HEK293T (cell line): ENCODE measurements at regions not wholly inside any gene's neighbourhood (a gene's known extent, or its start where the extent isn't known, plus 50 kb on each side); places are given as distances from the start of the nearest gene placed in this dataset.

Source experiments
- ARNT ChIP-seq: fragments of 450-650 bp; IDR thresholded peaks from 2 replicates; pipeline ENCODE4 v1.6.1; 2017; ENCODE audit warnings: mild to moderate bottlenecking
- BHLHE40 ChIP-seq: fragments of 450-650 bp; IDR thresholded peaks from 2 replicates; pipeline ENCODE4 v1.6.1; 2016; ENCODE audit warnings: mild to moderate bottlenecking, moderate library complexity, borderline replicate concordance
- CTBP1 ChIP-seq: fragments of 450-650 bp; IDR thresholded peaks from 2 replicates; pipeline ENCODE4 v1.6.1; 2016; ENCODE audit warnings: borderline replicate concordance
- FOXA1 ChIP-seq: fragments of 450-650 bp; IDR thresholded peaks from 2 replicates; pipeline ENCODE4 v1.6.1; 2016; ENCODE audit warnings: mild to moderate bottlenecking
- FOXK2 ChIP-seq: fragments of 450-650 bp; IDR thresholded peaks from 2 replicates; pipeline ENCODE4 v1.6.1; 2016; ENCODE audit warnings: mild to moderate bottlenecking
- FOXM1 ChIP-seq: fragments of 450-650 bp; IDR thresholded peaks from 2 replicates; pipeline ENCODE4 v1.6.1; 2017; ENCODE audit warnings: mild to moderate bottlenecking, borderline replicate concordance
- L3MBTL2 ChIP-seq: fragments of 450-650 bp; conservative IDR thresholded peaks from 2 replicates; pipeline ENCODE4 v1.6.1; 2016; ENCODE audit warnings: mild to moderate bottlenecking
- SP1 ChIP-seq: fragments of 450-650 bp; IDR thresholded peaks from 2 replicates; pipeline ENCODE4 v1.6.1; 2017
- SUZ12 ChIP-seq: fragments of 450-650 bp; IDR thresholded peaks from 2 replicates; pipeline ENCODE4 v1.6.1; 2016; ENCODE audit warnings: mild to moderate bottlenecking

- TF ChIP-seq CTBP1 (no peak), FOXA1 (no peak), FOXK2 (no peak), ARNT (no peak), FOXM1 (no peak), SP1 (no peak), L3MBTL2 (no peak), SUZ12 (no peak), BHLHE40 (no peak)
Measured at GRCh38 chr5:43900974-43901373, 298.0 kb downstream of the NNT start.
